ENCODE measurements at regions not wholly inside any gene's neighbourhood (a gene's known extent, or its start where the extent isn't known, plus 50 kb on each side); places are given as distances from the start of the nearest gene placed in this dataset.

DNA sequence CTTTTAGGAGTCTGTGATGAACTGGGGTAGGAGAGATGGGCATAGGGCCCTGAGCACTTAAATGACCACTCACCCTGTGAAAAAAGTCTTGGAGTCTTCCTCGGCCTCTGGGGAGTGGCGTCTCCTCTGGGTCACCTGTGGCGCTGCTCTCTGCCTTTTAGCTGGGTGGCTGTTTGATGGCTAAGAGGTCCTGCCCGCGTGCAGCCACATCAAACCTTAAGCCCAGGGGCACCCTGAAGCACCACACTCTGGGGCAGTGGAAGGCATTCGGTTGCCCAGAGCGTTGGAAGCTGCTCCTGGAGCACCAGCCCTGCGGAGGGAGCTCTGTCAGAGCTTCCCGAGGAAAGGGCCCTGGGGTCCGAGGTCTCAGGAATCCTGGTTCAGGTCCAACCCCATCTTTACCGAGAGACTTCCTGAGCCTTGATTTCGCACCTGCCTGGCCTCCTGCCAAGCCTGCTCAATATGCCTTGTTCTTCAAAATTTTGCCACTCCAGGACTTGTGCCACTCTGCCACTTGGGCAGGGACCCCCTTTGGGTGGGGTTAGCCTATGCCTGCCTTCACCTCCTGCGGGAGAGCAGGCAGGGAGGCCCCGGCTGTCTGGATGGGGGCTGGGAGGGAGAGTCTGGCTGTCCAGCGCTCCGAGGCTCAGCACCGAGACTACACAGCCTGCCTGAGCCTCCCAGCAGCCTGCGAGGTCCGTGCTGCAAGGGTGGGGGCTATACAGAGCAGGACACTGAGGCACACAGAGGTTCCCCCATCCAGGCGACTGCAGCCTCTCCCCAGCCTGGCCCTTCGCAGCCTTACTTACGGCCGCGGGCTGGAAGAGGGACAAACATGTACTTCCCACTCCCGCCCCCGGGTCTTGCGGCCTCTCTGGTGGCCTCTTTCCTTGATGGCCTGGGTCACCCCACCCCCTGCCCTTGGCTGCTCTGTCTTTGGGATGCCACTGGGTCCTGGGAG, 63.4 kb upstream of the RNU6ATAC start:
- DNase-seq (ENCODE audit: low read depth in 2 of 2), result no peak

DNA sequence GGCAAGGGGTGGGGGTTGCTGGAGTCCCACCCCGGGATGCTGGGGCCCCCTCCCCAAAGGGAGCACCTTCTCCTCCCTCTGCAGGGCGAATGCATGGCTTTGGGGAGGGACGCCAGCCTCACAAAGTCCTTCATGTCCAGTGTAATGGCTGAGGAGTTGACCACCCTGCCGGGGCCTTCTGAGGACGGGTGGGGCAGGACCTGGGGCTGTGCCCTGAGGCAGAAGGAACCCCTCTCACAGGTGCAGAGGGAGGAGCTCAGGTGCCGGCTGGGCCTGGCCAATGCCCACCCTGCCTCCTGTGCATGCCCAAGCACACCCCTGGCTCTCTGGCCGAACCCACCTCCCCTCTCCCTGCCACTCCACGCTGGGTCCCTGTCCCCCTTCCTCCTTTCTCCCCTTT, 64.3 kb upstream of the RNU6ATAC start:
- no peak for DNase-seq (ENCODE audit: low read depth in 2 of 2)

DNA sequence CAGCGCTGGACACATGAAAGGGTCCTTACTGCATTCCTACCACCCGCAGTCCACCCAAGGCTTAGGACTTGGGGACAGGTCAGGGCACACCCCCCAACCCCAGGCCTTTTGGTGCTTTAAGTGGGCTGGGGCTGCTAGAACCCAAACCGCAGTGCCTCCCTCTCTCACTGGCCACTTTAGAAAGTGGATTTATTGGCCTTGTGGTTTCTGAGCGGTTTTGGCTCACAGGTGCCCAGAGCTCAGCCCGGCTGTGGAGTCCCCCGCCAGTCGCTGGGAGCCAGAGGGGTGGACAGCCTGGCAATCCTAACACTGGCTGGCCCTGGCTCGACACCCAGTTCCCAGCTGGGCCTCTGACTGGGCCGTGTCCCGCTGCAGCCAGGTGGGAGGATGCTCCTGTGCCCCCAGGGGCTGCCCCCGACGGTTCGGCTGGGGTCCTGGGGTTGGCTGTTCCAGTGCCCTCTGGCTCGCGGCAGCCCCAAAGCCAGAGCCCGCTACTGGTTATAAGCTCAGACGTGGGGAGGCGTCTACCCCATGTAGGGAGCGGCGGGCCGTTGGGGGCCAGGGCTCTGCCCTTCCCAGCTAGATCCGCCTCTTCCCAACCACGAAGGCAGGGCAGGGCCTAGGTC, 65.2 kb upstream of the RNU6ATAC start:
- no peak for DNase-seq (ENCODE audit: low read depth in 2 of 2)

DNA sequence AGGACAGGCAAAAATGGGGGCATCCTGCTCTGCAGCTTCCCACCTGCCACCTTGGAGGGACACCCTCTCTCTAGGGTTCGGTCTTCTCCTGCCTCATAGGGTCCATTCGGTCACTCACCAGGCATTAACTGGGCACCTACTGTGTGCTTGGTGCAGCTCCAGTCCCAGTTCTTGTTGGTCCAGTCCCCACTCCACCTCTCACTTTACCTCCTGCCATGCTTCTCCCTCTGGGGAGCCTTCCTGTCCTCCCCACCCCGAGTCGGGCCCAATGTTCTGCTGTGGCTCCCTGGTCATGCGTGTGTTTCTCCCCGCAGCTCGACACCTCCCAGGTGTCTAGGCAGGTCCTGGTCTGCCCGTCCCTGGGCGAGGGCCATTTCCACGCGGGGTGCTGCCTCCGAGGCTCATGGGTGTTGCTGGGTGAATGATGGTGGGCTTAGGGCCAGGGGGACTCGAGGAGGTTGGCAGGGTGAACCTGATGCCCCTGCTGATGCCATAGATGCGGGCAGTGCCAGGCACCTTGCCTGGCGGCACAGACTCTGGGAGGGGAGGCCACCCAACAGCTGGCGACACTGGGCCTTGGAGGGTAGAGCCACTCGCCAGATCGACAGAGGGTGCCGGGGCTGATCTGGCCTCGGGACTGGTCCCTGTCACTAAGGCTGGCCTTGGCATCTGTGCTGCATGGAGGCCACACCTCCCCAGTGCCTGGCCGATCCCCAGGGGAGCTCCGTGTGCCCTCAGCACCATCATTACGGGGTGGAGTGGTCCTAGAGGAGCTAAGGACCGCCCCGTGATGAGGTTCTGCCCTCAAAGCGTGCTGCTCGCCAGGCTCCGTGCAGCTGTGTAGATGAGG, 66.0 kb upstream of the RNU6ATAC start:
- no peak for DNase-seq (ENCODE audit: low read depth in 2 of 2)

DNA sequence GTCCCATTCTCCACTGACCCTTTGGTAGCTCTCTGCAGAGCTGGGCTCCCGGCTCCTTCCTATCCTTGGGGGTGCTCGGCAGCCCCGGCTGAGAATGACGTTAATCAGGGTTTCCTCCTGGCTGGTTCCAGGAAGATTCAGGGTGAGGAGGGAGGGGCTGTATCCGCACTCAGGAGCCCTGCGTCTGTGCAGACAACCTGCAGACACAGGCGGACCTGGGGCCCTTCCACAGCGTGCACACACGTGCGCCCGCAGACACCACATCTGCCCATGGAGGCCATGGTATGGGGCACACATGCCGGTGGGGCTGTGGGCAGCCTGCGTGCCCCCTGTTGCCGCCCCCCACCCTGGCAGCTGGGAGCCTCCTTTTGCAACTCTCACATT, 66.6 kb upstream of the RNU6ATAC start:
- no peak for DNase-seq (ENCODE audit: low read depth in 2 of 2)

DNA sequence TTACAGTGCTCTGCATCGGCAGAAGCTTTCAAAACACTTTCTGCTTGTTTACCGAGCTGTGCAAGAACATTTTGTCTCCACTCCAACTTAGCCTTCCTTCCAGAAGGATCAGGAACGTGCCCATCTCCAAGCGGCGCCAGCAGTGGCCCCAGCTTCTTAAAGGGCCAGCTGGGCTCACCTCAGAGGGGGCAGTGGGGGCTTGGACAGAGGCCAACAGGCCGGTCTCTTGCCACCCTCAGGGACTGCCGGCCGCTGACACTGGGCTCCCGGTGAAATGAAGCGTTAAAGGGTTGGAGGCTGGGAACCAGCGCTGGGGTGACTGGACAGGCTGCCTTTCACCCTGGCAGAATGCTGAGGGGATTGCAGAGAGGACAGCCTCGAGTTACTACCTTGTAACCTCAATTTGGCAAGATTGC, 67.0 kb upstream of the RNU6ATAC start:
- DNase-seq (ENCODE audit: low read depth in 2 of 2), result no peak

DNA sequence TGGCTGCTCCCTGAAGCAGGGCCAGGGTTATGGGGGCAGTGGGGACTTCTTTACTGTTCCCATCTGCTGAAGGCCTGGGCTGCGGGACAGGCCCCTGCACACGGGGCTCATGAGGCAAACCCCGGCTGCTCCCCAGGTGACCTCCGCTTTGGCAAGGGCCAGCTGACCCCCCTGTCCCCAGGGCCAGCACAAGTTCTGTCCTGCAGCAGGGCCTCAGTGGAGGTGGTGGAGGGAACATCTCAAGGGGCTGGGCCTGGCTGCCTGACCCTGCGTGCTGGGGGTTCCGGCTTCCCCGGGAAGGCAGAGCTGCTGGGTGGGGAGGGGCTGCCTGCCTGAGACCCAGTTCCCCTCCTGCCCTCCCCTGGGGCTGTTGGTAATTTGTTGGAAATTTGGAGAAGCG, 67.4 kb upstream of the RNU6ATAC start:
- DNase-seq (ENCODE audit: low read depth in 2 of 2), result no peak

DNA sequence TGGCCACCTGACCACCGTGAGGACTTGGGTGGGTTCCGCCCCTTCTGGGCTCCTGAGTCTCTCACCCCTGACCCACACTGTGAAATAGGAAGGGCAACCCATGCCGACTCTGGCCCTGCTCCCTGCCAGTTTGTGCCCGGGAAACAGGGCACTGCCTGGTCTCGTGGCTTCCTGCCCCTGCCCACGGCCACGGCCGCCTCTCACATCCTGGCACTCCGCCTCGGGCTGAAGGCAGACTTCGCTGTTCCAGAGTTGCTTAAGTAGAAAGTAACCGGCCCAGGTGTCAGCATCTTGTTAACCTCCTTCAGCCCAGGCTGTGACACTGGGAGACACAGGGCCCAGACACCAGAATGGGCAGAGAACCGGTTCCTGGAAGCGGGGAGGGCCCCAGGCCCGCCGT, 68.7 kb upstream of the RNU6ATAC start:
- no peak for DNase-seq (ENCODE audit: low read depth in 2 of 2)

DNA sequence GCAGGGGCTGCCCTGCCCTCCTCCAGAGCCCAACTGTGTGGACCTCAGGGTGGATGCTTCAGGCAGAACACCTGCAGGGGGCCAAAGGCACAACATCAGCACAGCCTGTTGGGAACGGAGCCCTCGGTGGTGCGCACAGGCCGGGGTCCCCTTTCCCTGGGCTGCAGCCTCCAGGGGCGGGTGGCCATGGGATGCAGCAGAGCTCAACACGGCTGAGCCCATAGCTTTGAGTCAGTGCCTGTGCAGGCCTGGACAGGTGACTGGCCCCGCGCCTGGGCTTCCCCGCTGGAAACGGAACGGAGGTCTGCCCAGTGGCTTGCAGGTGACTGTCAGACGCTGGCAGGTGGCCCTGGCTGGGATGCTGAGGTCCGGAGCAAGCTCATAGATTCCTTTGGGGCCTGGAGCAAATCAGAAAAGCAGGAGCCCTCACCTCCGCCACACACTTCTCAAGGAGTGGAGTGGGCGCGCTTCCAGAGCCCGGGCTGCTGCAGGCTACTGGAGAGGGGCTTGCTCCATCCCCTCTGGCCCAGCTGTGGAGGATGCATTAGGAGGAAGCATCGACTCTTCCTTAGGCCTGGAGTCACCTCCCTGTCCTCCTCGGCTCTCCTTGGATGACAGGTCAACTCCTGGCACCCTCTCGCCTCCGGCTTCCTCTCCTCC, 69.8 kb upstream of the RNU6ATAC start:
- no peak for DNase-seq (ENCODE audit: low read depth in 2 of 2)

DNA sequence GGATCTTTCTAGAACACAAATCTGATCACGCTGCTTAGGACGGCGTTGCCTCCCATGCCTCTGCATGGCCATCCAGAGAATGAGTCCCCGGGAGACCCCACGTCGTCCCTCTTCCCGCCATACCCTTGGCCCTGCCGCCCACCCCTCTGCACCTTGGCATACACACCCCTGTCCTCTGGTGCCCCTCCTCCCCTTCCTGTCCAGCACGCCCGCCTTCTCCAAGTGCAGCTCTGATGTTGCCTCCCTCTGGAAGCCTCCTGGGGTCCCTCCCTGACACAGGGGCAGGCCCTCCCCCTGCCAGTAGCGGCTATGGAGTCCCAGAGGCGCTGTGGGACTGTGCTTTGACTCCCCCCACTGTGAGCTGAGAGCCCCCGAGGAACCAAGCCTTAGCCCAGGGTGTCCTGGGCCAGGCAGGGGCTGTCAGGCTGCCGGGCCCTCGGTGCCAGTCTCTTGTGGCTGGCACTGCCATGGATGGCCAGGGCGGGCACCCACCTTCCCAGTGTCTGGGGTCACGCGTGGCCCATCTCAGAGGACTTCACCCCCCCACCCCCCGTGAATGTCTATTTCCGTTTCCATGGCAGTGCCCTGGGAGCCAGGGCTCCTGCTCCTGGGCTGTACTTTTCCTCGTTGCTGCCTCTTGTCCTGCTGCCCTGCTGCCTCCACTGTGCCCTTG, 70.5 kb upstream of the RNU6ATAC start:
- DNase-seq (ENCODE audit: low read depth in 2 of 2), result no peak

DNA sequence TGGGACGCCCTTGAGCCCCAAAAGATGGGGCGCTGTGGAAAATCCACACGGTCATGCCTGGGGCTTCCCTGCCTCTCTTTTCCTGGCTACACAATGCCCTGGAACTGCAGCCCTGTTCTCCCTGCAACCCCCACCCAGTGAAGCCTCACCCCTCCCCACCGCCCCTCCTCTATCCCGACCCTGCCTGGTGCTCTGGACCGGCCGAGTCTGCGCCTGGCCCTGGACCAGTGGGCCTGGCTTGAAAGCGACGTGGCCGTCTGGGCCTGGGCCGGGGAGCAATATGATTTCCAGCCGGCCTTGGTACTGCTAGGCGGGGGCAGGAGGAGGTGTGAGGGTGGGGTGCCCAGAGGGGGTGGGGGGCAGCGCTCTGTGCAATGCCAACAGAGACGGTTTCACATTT, 71.0 kb upstream of the RNU6ATAC start:
- DNase-seq (ENCODE audit: low read depth in 2 of 2), result no peak

DNA sequence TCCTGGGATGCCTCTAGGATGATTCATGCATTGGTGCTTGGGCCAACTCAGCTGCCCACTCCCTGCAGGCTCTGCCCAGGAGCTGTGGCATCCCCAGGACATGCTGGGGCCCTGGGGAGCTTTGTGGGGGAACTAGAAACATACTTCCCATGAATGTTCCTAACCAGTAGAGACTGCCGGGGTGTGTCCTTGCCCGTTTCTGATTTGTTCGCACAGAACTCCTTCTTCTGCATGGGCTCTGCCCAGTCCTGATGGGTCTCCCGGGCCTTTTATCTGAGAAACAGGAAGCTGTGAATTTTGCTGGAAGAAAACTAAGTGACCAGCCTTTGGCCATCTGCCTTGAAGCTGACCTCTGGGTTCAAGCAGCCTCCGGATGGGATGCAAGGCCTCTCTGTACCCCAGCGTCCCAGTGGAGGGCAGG, 71.6 kb upstream of the RNU6ATAC start:
- DNase-seq (ENCODE audit: low read depth in 2 of 2), result no peak

DNA sequence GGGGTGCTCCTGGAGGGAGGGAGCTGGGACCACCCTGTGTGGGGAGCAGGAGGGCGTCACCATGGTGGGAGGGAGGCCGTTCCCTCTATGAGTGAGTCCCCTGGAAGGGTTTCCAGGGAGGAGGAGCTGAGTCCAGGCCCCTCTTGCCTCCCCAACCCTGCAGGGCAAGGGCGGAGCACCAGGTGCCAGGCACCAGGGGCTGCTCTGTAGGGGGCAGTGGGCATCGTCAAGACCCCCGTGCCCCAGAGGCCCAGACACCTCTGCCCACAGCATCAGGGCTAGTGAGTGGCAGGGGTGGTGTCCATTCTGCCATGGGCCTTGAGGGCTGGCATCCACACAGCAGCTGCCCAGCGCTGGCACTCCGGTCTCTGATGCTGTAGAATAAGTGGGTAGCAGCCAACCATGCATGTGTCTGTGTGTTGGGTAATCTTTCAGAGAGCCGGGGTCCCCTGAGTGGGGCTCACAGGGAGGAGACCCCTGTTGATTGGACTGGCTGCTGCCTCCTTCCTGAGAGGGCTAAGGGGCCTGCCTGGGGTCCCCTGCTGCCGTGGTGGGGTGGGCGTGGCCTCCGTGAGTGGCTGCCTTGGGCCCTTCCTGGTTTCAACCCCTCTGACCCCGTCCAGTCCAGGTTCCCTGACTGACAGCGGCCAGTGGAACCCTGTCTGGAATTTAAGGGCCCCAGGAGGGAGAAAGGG, 72.7 kb upstream of the RNU6ATAC start:
- no peak for DNase-seq (ENCODE audit: low read depth in 2 of 2)

DNA sequence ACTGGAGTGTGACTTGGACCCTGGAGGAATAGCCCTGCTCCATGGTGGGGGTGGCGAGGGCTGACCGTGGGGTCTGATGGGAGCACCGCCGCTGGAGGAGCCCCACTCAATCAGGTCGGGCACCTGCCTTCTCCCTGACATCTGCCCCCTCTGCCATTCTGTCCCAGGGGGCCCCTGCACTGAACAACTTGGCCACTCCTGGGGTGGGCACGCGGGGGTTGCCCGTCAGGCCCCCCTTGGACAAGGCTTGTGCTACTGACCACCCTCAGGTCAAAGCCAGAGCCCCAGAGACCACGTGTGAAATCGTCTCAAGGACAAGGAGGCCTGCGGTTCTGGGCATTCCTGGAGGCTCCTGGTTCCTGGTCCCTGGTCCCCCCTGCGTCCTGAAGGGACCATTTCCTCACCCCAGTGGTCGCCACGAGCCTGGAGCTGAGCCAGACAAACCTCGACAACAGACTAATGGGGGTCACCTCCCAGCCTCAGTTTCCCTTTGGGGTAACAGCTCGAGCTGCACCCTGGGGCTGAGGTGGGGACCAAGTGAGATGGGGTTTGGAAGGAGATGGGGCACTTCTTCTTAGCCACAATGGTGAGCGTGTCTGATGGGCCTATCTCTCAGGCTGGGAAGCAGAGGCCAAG, 73.4 kb upstream of the RNU6ATAC start:
- DNase-seq (ENCODE audit: low read depth in 2 of 2), result no peak

DNA sequence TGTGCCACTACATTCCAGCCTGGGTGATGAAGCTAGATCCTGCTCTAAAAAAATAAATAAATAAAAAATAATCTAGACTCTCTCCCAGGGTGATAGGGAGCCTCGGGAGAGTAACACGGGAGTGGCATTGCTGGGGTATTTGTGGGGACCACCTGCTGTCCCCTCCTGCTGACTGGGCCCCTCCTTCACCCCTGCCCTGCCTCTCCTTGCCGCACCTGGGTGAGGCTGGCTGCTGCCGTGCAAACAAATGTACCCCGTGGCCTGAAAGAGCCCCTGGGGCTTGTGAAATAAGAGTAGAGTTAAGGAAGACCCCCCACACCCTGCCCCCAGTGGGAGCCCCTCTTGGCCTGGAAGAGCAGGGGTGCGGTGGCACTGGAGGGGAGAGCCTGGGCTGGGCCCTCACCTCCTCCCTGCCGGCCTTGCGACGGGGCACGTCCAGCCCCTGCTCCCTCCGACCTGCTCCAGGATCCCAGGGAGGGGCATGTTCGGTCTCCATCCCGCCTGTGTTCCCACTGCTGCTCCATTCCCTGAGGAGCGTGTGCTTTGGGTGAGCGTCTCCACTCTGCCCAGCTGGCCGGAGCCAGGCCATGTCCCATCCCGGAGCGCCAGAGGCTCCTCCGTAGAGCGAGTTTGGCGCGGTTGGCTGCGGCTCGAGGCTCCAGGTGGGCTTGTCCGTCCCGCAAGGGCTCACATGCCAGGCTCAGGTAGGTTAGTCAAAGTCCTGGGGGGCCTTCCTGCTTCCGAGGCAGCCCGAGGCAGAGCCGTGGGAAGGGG, 75.0 kb upstream of the RNU6ATAC start:
- no peak for DNase-seq (ENCODE audit: low read depth in 2 of 2)

DNA sequence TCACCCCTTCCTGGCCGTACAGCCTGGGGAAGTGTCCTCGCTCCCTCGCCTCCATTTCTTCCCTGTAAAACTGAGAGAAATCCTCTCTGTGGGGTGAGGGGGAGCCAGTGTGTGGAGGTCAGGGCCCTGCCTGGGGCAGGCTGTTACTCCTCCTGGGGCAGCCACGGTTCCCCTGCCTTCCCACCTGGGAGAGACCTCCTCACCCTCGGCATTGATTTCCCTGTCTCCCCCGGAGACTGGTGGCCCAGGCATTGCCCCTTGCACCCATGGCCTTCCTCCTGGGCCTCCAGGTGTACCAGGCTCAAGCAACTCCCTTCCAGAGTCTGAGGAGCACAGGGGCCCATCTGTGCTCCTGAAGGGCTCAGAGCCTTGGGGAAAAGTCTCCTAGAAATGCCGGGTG, 75.6 kb upstream of the RNU6ATAC start:
- no peak for DNase-seq (ENCODE audit: low read depth in 2 of 2)

DNA sequence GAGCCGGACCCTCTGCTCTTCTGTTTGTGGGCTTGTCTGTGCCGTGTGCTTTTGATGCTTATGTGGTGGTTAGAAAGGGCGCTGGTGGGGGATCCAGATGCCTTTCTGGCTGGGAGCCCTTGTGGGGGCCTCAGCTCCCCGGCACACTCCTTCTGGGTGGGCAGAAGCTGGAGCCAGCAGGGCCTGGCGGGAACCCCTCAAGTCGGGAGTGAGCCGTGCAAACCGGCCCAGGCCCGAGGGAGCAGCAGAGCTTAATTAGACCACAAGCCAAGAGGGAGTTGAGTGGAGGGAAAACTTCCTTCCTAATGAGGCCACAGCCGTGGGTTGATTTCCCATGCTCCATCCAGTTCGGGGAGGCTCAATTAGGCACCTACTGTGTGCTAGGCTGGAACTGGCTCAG, 76.0 kb upstream of the RNU6ATAC start:
- DNase-seq (ENCODE audit: low read depth in 2 of 2), result no peak

DNA sequence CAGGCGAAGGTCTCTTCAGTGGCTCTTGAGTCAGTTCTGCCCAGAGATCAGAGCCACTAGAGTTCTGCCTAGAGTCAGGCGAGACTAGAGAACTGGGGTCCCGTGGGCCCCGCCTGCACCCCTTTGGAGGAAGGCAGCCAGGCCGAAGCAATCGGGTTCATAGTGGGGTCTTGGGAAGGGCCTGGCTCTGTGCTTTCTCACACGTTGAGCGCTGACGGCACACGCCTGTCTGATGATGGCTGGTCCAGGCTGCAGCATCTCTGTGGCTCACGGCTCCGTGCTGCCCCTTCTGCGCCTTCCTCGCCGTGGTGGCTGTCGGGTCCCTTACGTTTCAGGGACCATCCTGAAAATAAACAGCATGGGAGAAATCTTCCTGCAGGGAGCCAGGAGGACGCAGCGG, 78.3 kb upstream of the RNU6ATAC start:
- DNase-seq (ENCODE audit: low read depth in 2 of 2), result no peak

DNA sequence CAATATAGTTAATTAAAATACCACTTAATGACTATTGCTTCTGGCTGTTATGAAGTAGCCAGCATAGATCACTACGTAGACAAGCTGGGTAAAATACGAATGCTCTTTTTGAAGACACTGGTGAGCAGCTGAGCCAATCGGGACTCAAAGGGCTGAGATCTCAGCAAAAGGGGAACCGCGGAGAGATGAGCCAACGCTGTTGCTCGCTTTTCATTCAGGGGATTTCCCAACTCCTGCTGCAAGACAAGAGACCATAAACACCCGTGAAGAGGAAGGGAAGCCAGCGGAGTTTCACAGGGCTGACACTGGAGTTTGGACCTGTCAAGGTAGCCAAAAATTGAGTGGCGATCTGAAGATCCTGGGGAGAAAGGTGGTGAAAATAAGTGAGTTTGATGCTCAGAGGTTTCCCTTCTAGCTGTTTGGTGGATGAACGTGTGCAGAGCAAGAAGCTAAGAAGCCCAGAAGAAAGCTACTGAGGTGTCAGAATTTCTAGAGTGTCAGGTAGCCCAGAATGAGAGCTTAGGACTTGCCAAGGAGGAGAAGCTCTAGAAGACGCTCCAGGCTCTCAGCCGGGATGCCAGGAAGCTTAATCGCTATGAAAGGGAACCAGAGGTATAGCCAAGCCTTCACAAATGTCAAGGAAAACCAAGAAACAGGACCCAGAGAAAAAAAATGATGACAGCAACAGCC, 79.6 kb upstream of the RNU6ATAC start:
- peak in 1 of 2 donors; percentile 6 for DNase-seq (ENCODE audit: low read depth in 2 of 2)
